T-helper 2 cell treated with Interferon-gamma antibody and Interleukin-4, amounts not matched to agents 5 μg/mL and 100 μg/mL, for 36 hours (primary cell): ENCODE measurements at regions not wholly inside any gene's neighbourhood (a gene's known extent, or its start where the extent isn't known, plus 50 kb on each side); places are given as distances from the start of the nearest gene placed in this dataset.
A peak's percentile ranks its signal among the peaks of the same experiment; 100 is the strongest.

ENCODE experiments used
- DNase-seq: peaks from one replicate; pipeline ENCODE4 v3.0.0; 2021; ENCODE audit warnings: low spot score
- H3K27ac Mint-ChIP-seq: one replicate; pipeline ENCODE4 v1.8.0; 2021; ENCODE audit warnings: mild to moderate bottlenecking, mixed read lengths
- H3K27me3 Mint-ChIP-seq: one replicate; pipeline ENCODE4 v1.8.0; 2021; ENCODE audit warnings: low read depth, mixed read lengths
- H3K36me3 Mint-ChIP-seq: one replicate; pipeline ENCODE4 v1.8.0; 2021; ENCODE audit warnings: low read depth, mixed read lengths
- H3K4me1 Mint-ChIP-seq: one replicate; pipeline ENCODE4 v1.8.0; 2021; ENCODE audit warnings: low read depth, mixed read lengths
- H3K4me3 Mint-ChIP-seq: one replicate; pipeline ENCODE4 v1.8.0; 2022; ENCODE audit warnings: mild to moderate bottlenecking, moderate library complexity, mixed read lengths
- H3K9me3 Mint-ChIP-seq: one replicate; pipeline ENCODE4 v1.8.0; 2021; ENCODE audit warnings: mixed read lengths

- no peak for DNase-seq
- no peaks in the 10 kb centered on the region for H3K4me1 Mint-ChIP-seq
- H3K4me3 Mint-ChIP-seq: no peak overlapping the region
- H3K9me3 Mint-ChIP-seq: no peaks in the 10 kb centered on the region
- peaks cover 17% of the 10 kb centered on the region for H3K27me3 Mint-ChIP-seq
- no peaks in the 10 kb centered on the region for H3K36me3 Mint-ChIP-seq
- no peak overlapping the region for H3K27ac Mint-ChIP-seq
These were observed 54.4 kb downstream of the UNCX start for GRCh38 chr7:1286946-1287645.

- Mint-ChIP-seq H3K27me3 (peaks cover 17% of the 10 kb centered on the region), H3K27ac (no peak overlapping the region), H3K36me3 (no peaks in the 10 kb centered on the region), H3K4me3 (no peak overlapping the region), H3K4me1 (no peaks in the 10 kb centered on the region), H3K9me3 (no peaks in the 10 kb centered on the region)
- DNase-seq: no peak
These were observed 55.1 kb downstream of the UNCX start for GRCh38 chr7:1287752-1288201.

GRCh38 chr7:1288390-1288995 lies 55.8 kb downstream of the UNCX start:
- H3K9me3 Mint-ChIP-seq: no peaks in the 10 kb centered on the region
- H3K36me3 Mint-ChIP-seq: no peaks in the 10 kb centered on the region
- H3K27me3 Mint-ChIP-seq: peaks cover 17% of the 10 kb centered on the region
- no peak overlapping the region for H3K4me3 Mint-ChIP-seq
- no peak for DNase-seq
- no peak overlapping the region for H3K27ac Mint-ChIP-seq
- no peaks in the 10 kb centered on the region for H3K4me1 Mint-ChIP-seq

- H3K4me1 Mint-ChIP-seq: no peaks in the 10 kb centered on the region
- no peak overlapping the region for H3K4me3 Mint-ChIP-seq
These were observed 56.4 kb downstream of the UNCX start for GRCh38 chr7:1288996-1289551.

GRCh38 chr7:1289666-1290025 lies 57.0 kb downstream of the UNCX start:
- DNase-seq: no peak
- Mint-ChIP-seq H3K9me3 (no peaks in the 10 kb centered on the region), H3K36me3 (no peaks in the 10 kb centered on the region), H3K4me3 (no peak overlapping the region), H3K27me3 (peaks cover 17% of the 10 kb centered on the region), H3K4me1 (no peaks in the 10 kb centered on the region), H3K27ac (no peak overlapping the region)

More at GRCh38 chr7:1288996-1289551, 56.4 kb downstream of the UNCX start:
- DNase-seq: no peak
- Mint-ChIP-seq H3K9me3 (no peaks in the 10 kb centered on the region), H3K27me3 (peaks cover 17% of the 10 kb centered on the region), H3K27ac (no peak overlapping the region), H3K36me3 (no peaks in the 10 kb centered on the region)

- peak overlapping the region; percentile 61 for H3K4me3 Mint-ChIP-seq
- H3K27ac Mint-ChIP-seq: no peak overlapping the region
- DNase-seq: no peak
- no peaks in the 10 kb centered on the region for H3K36me3 Mint-ChIP-seq
- H3K27me3 Mint-ChIP-seq: peaks cover 17% of the 10 kb centered on the region
- no peaks in the 10 kb centered on the region for H3K4me1 Mint-ChIP-seq
- H3K9me3 Mint-ChIP-seq: no peaks in the 10 kb centered on the region
These were observed 57.5 kb downstream of the UNCX start for GRCh38 chr7:1290026-1290678.

GRCh38 chr7:1290679-1291356 lies 58.1 kb downstream of the UNCX start:
- no peak for DNase-seq
- Mint-ChIP-seq H3K27me3 (peaks cover 17% of the 10 kb centered on the region), H3K4me1 (no peaks in the 10 kb centered on the region), H3K27ac (no peak overlapping the region), H3K9me3 (no peaks in the 10 kb centered on the region), H3K36me3 (no peaks in the 10 kb centered on the region), H3K4me3 (peak overlapping the region; percentile 61)

GRCh38 chr7:1291357-1291689 lies 58.7 kb downstream of the UNCX start:
- H3K27me3 Mint-ChIP-seq: peaks cover 17% of the 10 kb centered on the region
- no peak overlapping the region for H3K27ac Mint-ChIP-seq
- peak overlapping the region; percentile 7 for H3K4me3 Mint-ChIP-seq
- DNase-seq: no peak
- H3K36me3 Mint-ChIP-seq: no peaks in the 10 kb centered on the region
- no peaks in the 10 kb centered on the region for H3K9me3 Mint-ChIP-seq
- H3K4me1 Mint-ChIP-seq: no peaks in the 10 kb centered on the region

GRCh38 chr7:1291845-1292765 lies 59.4 kb downstream of the UNCX start:
- no peak overlapping the region for H3K27ac Mint-ChIP-seq
- no peaks in the 10 kb centered on the region for H3K4me1 Mint-ChIP-seq
- DNase-seq: no peak
- H3K27me3 Mint-ChIP-seq: peaks cover 17% of the 10 kb centered on the region
- peak overlapping the region; percentile 7 for H3K4me3 Mint-ChIP-seq
- H3K9me3 Mint-ChIP-seq: no peaks in the 10 kb centered on the region
- H3K36me3 Mint-ChIP-seq: no peaks in the 10 kb centered on the region

GRCh38 chr7:1292972-1293830 lies 60.5 kb downstream of the UNCX start:
- Mint-ChIP-seq H3K27me3 (peaks cover 17% of the 10 kb centered on the region), H3K4me3 (no peak overlapping the region), H3K27ac (no peak overlapping the region), H3K9me3 (no peaks in the 10 kb centered on the region), H3K4me1 (no peaks in the 10 kb centered on the region), H3K36me3 (no peaks in the 10 kb centered on the region)
- no peak for DNase-seq

GRCh38 chr7:1293950-1294411 lies 61.3 kb downstream of the UNCX start:
- Mint-ChIP-seq H3K9me3 (no peaks in the 10 kb centered on the region), H3K27me3 (peaks cover 17% of the 10 kb centered on the region), H3K4me1 (no peaks in the 10 kb centered on the region)

GRCh38 chr7:1295776-1296355 lies 63.2 kb downstream of the UNCX start:
- Mint-ChIP-seq H3K9me3 (no peaks in the 10 kb centered on the region), H3K27me3 (peaks cover 8% of the 10 kb centered on the region), H3K4me1 (no peaks in the 10 kb centered on the region), H3K4me3 (no peak overlapping the region), H3K36me3 (no peaks in the 10 kb centered on the region), H3K27ac (no peak overlapping the region)
- no peak for DNase-seq

More at GRCh38 chr7:1293950-1294411, 61.3 kb downstream of the UNCX start:
- DNase-seq: no peak
- Mint-ChIP-seq H3K27ac (no peak overlapping the region), H3K36me3 (no peaks in the 10 kb centered on the region), H3K4me3 (no peak overlapping the region)
